Lower lobe of right lung (tissue), 2 donors: ENCODE measurements at regions not wholly inside any gene's neighbourhood (a gene's known extent, or its start where the extent isn't known, plus 50 kb on each side); places are given as distances from the start of the nearest gene placed in this dataset.

Experiments
- ATAC-seq, 2 donors: fragments of 200-7000 bp; cut with Tn5 transposase; one replicate each; pipeline ENCODE4 v1.9.1; 2020 to 2022; ENCODE audit warnings: mild to moderate bottlenecking in 2 of 2, moderate library complexity in 2 of 2
- DNase-seq: peaks from one replicate; pipeline ENCODE4 v3.0.0-alpha.2; 2020
- H3K27ac ChIP-seq: fragments of 200-600 bp; one replicate; pipeline ENCODE4 v1.8.0; 2022
- H3K27me3 ChIP-seq: fragments of 200-600 bp; one replicate; pipeline ENCODE4 v1.8.0; 2022; ENCODE audit warnings: low read depth
- H3K36me3 ChIP-seq: fragments of 200-600 bp; one replicate; pipeline ENCODE4 v1.8.0; 2022; ENCODE audit warnings: mild to moderate bottlenecking
- H3K4me1 ChIP-seq: fragments of 200-600 bp; one replicate; pipeline ENCODE4 v1.8.0; 2022
- H3K4me3 ChIP-seq: fragments of 200-600 bp; one replicate; pipeline ENCODE4 v1.8.0; 2022; ENCODE audit warnings: mild to moderate bottlenecking
- H3K9me3 ChIP-seq: fragments of 200-600 bp; one replicate; pipeline ENCODE4 v1.8.0; 2022
- CTCF ChIP-seq: fragments of 200-600 bp; IDR thresholded peaks from one replicate; pipeline ENCODE4 v1.8.0; 2022; ENCODE audit warnings: antibody characterized with exemption, mild to moderate bottlenecking
- intact Hi-C: fragments of 100-400 bp; cut with DNase I; formaldehyde crosslinking; loops from one replicate; pipeline ENCODE4 v1.11.0; 2022
- donor health status: DM: no; HTN: yes; CAD: no; lungs with severe emphysema.

GRCh38 chr3:154933581-154933980, 146.5 kb upstream of the MME start:
- Histone ChIP-seq H3K4me1 (no peaks in the 10 kb centered on the region), H3K9me3 (no peaks in the 10 kb centered on the region), H3K36me3 (no peaks in the 10 kb centered on the region), H3K27me3 (no peaks in the 10 kb centered on the region), H3K27ac (no peak overlapping the region), H3K4me3 (no peak overlapping the region)
- ATAC-seq (no peak), DNase-seq (no peak)
- intact Hi-C loops, result no loop called here
- no peak for TF ChIP-seq CTCF

DNA sequence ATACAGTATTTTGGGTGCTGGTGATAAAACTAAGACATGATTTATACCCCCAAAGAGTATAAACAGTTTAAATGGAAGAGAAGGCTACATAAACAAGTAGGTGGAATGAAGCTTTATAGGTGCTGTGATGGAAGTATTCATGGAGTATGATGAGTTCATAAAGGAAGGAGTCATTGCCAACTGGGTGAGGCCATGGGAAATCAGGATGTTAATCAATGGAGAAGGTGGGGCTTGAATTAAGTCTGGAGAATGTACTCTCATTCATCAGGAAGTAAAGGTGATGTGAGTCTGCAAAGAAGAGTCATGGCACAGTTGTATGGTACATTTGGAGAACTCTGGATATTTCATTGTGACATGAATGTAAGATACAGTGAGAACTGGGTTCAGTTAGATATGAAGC, 147.5 kb upstream of the MME start:
- H3K4me1 ChIP-seq, result no peaks in the 10 kb centered on the region
- intact Hi-C loops, result no loop called here

GRCh38 chr3:154931484-154931883, 148.6 kb upstream of the MME start:
- Histone ChIP-seq H3K4me1 (no peaks in the 10 kb centered on the region), H3K36me3 (no peaks in the 10 kb centered on the region), H3K27ac (no peak overlapping the region), H3K27me3 (no peaks in the 10 kb centered on the region), H3K4me3 (no peak overlapping the region), H3K9me3 (no peaks in the 10 kb centered on the region)
- no peak for TF ChIP-seq CTCF
- intact Hi-C loops, result no loop called here
- ATAC-seq (no peak), DNase-seq (no peak)

More for the DNA sequence above, 147.5 kb upstream of the MME start:
- H3K4me3 ChIP-seq, result no peak overlapping the region
- H3K27me3 ChIP-seq, result no peaks in the 10 kb centered on the region
- TF ChIP-seq CTCF, result no peak
- ATAC-seq (no peak), DNase-seq (no peak)
- no peak overlapping the region for H3K27ac ChIP-seq
- no peaks in the 10 kb centered on the region for H3K9me3 ChIP-seq
- H3K36me3 ChIP-seq, result no peaks in the 10 kb centered on the region

DNA sequence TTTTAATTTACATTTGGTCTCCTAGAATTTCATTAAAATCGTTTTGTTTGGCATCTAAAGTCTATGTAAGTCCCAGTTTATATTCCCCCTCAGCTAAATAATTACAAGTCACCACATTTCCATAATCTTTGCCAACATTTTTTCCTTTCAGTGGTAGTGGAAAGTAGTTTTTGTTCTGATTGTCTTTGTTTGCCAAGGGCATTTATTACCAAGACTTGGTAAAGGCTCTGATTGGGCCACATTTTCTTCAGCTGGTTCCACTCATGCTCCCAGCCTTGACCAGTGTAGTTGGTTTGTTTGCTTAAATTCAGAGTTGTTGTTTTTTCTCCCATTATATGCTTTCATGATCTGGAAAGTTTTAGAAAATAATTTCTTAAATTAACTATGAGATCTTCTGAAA, 153.4 kb upstream of the MME start:
- Histone ChIP-seq H3K36me3 (no peaks in the 10 kb centered on the region), H3K4me1 (no peaks in the 10 kb centered on the region), H3K27me3 (no peaks in the 10 kb centered on the region), H3K4me3 (no peak overlapping the region), H3K27ac (no peak overlapping the region), H3K9me3 (no peaks in the 10 kb centered on the region)
- DNase-seq, result no peak
- intact Hi-C loops, result no loop called here
- no peak for ATAC-seq
- no peak for TF ChIP-seq CTCF

GRCh38 chr3:154921351-154921750, 158.8 kb upstream of the MME start:
- Histone ChIP-seq H3K27ac (no peak overlapping the region), H3K27me3 (no peaks in the 10 kb centered on the region), H3K4me1 (no peaks in the 10 kb centered on the region), H3K36me3 (no peaks in the 10 kb centered on the region), H3K4me3 (no peak overlapping the region), H3K9me3 (no peaks in the 10 kb centered on the region)
- TF ChIP-seq CTCF, result no peak
- ATAC-seq, result no peak
- intact Hi-C loops, result no loop called here
- no peak for DNase-seq

GRCh38 chr3:154919226-154919625, 160.9 kb upstream of the MME start:
- intact Hi-C loops, result no loop called here
- ATAC-seq (no peak), DNase-seq (no peak)
- Histone ChIP-seq H3K4me1 (no peaks in the 10 kb centered on the region), H3K36me3 (no peaks in the 10 kb centered on the region), H3K4me3 (no peak overlapping the region), H3K27ac (no peak overlapping the region), H3K9me3 (no peaks in the 10 kb centered on the region), H3K27me3 (no peaks in the 10 kb centered on the region)
- no peak for TF ChIP-seq CTCF
